HG02610 (cell line): ENCODE measurements at regions not wholly inside any gene's neighbourhood (a gene's known extent, or its start where the extent isn't known, plus 50 kb on each side); places are given as distances from the start of the nearest gene placed in this dataset.

ENCODE experiments used
- ATAC-seq: cut with Tn5 transposase; IDR thresholded peaks from one replicate; pipeline ENCODE4 v1.9.1; 2021; ENCODE audit warnings: mild to moderate bottlenecking, moderate library complexity; ENCODE audit not compliant: unreplicated experiment

DNA sequence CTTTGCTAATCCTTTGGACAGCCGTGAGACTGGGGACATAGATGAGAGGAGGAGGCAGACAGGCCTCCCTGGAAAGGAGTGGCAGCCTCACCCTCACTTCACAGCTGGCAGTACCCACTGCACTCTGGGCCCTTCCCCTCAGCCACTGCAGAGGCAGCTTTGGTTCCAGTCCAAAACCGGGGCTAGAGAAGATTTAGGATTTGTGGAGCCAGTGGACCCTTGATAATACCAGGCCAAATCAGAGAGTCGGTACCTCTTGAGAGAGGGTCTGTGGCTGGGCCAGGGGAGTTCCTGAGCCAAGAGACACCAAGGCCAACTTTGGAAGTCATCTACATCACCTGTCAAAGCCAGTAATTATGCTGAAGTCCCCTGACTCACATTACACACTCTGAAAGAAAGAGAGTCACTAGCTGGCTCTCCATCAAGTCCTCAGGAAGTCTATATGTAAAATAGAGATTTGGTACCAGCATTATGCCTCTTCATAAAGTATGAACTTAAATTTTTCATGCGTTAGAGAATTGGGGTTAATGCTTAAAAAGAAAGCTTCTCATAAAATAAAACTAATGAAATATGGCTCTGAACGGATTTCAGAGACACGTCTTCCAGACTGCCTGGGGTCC, 244.1 kb upstream of the SEMA6D start:
- no peak for ATAC-seq

DNA sequence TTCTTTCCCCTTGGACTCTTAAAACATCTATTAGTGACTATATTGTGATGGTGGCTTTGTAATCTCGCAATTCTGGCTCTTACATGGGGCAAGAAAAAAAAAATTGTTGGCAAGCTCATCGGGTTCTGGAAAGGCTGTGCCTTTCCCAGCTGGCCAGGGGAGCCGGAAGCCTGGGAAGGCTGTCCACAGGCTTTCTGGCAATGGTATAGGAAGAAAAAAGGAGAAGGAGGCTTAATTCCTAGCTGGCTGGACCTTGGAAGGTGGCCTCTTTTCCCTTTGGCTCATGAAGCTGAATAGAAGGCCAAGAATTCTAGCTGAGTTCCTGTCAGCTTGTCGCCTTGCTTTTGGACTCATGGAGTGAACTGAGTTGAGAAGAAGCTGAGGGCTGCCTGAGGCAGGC, 243.5 kb upstream of the SEMA6D start:
- ATAC-seq = no peak

DNA sequence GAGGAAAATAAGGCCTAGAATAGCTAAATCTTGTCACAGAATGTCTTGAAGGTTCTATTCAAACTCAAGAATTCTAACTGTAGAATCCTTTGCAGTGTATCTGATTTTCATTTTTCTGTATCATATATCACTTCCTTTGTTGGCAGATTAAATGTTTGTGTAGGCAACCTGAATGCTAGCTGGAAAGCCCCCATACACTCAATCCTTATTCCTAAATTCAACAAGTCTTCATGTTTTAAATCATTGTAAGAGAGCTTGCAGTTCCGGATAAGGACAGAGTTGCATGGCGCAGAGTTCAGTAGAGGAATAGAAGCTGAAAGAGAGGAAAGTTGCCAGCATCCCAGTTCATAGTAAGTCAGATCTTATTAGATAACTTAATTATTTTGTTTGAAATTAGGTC, 242.0 kb upstream of the SEMA6D start:
- no peak for ATAC-seq

DNA sequence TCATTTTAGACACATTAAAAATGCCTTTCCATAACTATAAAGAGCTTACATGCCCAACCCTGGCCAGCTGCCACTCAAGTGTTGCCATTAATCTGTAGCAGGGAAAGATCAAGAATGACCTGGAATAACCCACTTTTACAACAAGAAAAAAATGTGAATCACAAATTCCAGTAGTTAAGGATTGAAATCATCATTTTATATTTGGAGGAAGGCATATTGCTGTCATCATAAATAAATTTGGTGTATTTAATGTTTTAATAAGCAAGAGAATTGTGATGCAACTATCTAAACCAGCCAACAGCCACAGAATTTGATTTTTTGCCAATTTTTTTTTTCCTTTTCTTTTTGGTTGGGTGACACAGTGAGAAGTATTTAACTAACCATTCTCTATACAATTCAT, 240.0 kb upstream of the SEMA6D start:
- ATAC-seq = no peak

DNA sequence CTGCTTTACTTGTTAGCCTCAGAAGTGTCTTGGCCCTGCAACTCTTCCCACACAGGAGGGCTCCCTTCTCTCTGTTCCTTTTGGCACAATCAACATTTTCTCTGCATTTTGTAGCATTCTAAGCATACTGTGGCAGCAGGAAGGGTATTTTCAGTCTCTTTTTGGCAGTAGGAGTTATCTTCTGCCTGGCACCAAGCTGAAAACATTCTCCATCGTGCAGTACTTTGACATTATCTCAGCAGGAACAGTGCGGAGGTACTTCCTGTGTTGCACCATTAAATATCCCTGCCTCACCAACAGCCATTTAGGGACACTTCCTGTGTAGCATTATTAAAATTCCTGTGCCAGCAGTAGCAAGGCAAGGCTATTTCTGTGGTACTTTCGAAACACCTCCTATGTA, 233.2 kb upstream of the SEMA6D start:
- no peak for ATAC-seq

DNA sequence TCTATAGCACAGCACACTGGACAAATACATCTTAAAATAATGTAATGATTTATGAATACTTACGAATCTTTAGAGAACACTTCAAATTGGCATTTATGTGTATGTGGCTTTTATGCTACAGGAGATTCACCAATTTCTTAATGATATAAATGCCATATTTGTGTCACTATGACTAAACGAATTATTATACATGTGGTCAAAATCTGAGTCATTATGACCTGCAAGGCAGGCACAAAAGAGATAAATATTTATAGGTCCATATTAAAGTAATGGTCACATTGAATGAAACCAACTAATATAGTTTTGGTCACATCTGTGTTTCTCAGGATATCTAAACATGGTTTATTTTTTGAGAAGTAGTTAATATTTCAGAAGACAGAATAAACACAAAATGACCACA, 232.3 kb upstream of the SEMA6D start:
- no peak for ATAC-seq

DNA sequence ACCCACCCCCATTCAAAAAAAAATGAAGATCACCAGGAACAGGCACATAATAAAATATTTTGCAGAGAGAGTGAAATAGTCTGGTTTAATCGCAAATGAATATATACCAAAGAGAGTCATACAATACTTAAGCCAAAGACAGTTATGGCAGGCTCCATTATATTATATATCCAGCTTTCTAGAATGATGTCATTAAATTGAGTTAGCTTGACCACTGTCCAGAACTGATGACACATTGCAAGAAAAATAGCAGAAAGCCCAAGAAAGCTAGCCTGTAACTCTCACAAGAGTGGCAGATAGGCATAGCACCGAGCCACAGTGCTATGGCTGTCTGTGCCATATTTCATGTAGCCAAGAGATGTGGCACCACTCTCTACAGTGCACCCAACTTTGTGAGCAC, 231.9 kb upstream of the SEMA6D start:
- ATAC-seq = no peak

DNA sequence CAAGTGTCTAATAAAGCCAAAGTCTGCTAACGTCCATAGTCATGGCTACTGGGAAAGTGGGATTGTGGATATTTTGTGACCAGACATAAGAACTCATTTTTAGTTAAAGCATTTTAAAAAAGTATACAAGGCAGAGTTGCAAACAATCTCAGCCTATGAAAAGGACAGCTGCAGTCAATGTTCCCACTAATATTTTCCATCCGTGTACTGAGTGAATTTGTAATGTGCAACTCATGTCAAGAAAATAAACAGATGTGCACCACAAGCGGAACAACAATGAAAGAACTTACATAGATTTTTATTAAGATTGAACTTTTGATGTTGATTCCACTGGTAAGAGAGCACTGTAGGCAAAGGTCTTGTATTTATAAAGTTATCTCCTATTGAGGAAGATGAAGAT, 231.3 kb upstream of the SEMA6D start:
- no peak for ATAC-seq

DNA sequence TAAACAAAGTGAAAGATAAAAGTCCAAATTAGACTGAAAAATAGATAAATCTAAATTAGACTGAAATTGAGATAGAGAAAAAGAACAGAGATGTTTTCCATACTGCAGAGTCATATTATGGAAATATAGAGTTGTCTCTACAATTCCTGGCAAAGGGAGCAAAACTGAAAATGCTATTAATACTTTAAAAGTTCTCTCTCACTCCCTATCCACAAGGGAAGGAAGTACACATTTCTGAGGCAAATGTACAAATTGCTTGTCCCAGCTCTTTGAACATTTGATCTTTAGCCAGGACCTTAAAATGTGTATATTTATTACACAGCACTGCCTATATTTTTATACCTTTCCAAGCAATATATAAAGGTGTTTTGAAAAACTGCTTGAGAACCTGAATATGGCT, 225.1 kb upstream of the SEMA6D start:
- ATAC-seq = no peak

DNA sequence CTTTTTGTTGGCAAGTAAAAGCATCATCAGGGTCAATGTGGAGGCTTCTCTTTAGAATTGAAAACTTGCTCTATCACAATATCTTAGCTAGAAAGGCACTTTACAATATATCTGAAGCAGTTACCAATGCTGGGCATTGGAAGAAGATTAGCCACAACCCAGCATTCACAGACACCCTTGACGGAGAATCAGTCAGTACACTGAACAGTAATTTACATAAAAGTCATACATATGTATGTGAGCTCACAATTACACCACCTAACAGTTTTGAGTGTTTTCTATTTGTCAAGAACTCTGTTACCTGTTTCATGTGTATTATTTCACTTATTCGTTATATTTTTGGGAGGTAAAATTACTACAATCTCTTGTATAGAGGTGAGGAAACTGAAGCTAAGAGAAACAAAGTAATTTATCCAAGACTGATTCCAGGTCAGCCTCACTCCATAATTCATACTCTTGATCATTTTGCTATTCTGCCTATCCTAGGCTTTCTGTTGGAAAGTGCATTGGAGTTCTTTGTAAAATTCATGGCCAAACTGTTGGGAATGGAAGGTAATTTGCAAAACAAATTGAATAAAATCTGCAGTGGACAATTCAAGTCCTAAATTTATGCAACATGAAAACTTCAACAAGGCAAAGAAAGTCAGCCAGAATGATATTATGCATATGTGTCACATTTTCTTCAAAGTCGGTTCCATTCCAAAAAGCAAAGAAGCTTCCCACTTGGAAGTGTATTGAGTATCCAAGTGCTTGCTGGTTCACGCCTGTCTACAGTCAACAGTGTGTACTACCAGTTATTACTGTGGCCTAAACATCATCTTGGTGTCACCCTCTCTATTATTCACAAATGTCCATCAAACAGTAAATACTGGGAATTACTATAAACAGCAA, 223.7 kb upstream of the SEMA6D start:
- no peak for ATAC-seq

DNA sequence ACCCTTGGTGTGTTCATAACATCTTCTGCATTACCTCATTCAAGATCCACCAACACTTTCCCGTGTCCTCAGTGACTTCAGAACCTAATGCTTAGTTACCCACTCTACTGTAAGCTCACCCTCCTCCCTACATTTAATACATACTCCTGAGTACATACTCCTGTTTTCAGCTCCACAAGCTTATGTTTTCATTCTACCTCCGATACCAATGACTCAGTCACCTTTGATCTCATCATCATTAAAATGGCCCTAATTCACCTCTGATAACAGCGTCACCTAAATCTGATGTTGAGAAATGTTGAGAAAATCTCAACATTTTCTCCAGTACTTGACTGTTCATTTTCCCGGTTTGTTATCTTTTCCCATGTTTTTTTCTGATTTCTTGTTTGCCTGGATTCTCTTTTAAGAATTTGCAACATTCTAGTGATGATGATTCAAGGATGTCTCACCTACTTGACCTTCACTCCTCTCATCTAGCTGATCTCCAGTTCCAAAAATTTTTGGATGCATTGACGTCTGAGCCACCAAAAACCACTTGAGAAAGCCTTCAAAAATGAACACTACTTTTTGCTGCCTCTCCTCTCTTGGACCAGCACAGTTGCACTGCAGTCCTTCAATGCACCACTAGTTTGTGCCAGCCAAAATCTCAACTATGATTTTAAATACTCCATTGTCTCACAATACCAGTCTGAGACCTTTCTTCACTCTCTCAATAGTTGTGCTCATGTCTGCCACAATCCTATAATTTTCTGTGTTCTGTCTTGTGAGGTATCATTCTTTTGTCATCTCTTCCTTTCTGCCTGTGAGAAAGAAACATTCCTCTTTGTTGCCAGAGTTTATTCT, 220.7 kb upstream of the SEMA6D start:
- ATAC-seq = no peak

DNA sequence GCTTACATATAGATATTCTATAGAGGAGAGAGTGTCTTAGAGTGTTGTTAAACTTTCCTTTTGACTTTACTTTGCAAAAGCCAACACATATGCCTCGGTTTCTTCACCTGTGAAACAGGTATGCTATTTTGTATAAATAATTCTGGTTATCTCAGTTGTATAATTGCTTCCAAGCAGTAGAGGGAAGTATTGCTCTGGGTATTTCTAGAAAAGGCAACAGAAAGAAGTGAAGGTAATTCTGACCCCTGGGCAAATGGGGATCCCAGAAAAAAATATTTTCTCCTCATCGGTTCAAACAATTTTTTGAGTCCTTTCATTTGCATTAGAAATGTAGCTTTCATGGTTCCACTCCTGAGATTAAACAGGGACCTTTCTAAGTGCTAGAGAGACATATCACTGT, 216.5 kb upstream of the SEMA6D start:
- ATAC-seq = no peak

DNA sequence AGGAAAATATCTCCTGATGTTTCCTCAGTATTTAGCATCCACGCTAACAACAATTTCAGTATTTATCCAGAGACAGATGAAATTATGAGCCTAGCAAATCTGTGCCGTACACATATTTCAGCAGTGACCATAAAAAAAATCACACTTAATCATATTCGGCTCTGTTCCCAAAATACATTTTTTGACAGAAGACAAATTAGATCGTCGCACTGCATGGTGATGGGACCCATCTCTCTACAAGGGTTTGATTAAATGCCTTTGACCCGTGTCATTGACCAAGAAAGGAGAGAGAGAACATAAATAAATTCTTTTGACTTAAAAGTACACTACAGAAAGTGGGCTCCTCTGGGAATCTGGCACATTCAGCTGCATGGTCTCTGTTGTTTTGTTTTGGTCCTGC, 215.3 kb upstream of the SEMA6D start:
- ATAC-seq = no peak

DNA sequence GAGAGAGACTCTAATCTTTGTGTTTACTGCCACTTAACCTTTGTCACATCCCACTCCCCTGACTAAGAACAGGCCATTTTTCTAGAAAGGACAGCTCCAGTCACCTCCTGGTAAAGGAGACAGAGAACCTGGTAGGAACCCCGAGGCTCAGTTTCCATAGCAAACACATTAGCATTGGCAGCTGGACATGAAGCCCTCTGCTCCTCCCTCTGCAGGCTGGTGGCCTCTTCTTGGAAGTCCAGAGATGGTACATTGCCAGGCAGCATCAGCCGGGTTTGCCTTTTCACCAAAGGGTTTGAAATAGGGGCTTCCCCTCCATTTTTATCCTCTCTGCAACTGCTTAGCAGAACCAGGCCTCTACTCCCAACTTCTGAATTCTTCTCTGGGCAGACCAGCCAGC, 213.4 kb upstream of the SEMA6D start:
- no peak for ATAC-seq

DNA sequence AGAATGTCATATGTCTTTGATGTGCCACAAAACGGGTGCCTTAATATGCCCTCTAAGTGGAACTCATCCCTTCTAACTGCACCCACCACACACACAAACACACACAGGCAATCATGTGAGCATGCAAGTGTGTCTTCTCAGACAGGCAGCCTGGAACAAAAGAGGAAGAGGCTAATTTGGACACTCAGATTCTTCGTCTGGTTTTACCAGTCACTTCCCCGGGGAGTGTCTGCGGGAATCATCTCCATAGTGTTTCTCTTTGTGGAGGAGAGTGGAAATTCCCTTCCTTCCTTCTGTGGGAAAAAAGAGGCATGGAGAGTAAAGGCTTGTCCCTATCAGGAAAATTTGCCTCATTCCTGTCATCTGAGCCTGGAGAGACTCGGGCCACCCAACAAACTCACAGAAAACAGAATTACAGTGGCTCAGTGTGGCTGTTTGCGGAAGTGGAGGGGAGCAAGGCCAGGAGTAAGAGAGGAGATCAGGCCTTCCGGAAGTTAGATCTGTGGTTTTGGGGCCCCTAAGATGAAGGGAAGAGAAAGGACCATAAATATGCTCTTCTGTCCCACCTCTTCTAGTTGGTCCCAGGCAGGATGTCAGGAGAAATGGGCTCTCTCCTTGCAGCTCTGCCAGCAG, 212.6 kb upstream of the SEMA6D start:
- no peak for ATAC-seq

DNA sequence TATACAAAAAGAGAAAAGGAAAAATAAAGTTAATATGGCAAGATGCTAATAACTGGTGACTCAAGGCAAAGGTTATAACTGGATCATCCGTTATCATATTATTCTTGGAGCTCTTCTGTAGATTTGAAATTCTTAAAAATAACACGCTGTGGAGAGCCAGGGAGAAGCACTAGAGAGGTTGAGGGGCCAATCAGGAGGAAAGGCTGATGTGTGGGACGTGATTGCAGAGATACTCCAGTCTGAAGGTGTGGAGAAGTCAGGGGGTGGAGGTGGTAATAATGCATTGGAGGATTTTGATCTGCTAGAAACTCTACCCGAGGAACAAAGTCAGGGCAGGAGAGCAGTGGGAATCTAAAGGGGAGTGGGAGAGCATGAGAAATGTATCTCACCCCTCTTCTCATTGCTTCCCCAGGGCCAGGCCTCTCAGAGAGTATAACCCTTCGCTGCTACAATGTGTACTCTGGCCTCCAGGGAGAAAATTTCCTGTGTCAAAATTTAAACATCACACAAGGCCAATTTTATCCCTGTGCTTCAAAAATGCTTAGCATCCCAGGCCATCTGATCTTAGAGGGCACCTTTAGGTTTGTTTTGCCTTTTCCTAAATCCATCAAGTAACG, 211.5 kb upstream of the SEMA6D start:
- ATAC-seq = no peak

DNA sequence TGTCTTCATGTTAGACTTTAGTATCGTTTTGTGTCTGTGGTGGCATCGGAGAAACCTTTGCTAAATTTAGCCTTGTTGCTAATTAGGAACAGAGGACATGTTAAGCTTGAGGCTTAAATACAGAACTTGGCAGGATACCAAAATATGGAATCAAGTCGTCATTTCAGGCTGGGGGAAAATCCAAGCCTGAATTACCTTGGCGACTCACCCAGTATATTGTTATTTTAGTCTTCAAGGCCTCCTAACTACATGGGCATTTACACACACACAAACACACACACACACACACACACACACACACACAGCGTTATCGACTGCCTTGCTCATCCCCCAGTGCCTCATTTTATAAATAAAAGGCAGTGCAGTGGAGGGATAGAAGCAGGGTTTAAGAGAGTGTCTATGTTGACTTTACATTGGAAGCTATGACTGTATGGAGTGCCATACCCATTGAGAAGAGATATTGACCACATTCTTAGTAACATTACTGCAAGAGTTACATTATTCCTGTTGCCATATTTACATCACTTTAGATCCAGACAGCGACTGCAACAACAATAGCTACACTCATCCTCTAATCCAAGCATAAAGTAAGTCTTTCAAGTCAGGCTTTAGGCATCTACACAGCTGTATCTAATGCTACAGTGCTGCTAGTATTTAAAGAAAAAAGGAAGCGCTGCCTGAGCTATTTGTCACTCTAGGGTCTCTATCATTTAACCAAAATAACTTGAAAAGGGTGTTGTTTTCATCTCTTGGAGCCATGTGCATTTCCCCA, 210.8 kb upstream of the SEMA6D start:
- ATAC-seq = no peak

DNA sequence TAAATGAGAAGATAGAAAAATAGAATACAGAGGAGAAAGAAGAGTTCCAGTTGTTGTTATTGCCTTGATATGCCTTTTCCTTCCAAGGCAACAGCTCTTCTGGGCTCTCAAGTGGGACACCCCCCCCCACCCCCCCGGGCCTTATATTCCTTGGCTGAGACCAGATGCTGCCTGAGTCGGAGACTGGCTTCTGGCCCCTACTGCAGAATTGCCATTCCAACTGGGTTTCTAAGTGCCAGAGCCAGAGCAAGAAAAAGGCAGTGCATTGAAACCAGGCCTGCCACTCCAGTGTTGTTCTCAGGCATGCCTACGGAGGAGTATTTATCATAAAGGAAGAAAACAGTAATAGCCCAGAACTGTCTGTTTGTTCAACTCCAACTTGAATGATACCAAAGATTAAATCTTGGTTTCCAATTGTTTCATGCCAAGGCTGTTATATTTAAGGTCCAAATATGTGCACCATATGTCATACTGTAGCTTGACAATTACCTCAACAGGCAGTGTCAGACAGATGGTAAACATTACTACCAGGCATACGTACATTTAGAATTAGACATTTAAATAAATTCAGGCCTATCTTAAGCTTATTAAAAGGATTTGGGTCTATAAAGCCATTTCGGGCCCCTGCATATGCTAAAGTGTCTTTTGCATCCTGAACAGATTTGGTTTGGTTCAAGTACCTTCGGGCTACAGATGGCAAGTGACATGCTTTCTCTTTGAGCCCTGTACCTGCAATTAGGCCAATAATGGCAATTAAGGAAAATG, 209.9 kb upstream of the SEMA6D start:
- no peak for ATAC-seq

DNA sequence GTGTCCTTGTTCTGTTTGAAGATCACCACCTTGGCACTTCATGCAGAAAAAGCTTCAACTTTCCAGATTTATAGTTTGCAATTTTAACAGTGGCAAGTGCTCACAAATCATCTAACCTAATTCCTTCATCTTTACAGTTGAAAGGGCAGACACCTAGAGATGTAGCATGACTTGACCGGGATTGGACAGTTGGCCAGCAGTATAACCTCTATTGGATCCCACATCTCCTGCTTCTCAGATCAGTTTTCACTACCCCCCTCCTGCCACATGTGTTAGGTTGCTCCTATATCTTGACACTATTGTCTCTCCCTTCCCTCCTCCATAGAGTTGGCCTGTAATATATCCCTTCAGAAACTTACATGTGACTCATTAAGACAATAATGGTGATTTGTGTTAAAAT, 206.0 kb upstream of the SEMA6D start:
- ATAC-seq = no peak
